Spleen (tissue), 11 donors: ENCODE measurements at regions not wholly inside any gene's neighbourhood (a gene's known extent, or its start where the extent isn't known, plus 50 kb on each side); places are given as distances from the start of the nearest gene placed in this dataset.

Experiments
- DNase-seq: peaks from one replicate; pipeline ENCODE4 v3.0.0-alpha.2; 2020
- H3K27ac ChIP-seq, 8 donors: fragments of 200-600 bp; sonication (generic) in 7 of 8; 1 replicate in 4 of 8; 2 replicates in 4 of 8; pipeline versions ENCODE4 v1.5.0 to v1.8.0; 2016 to 2021; ENCODE audit warnings: inconsistent platforms in 4 of 8, mild to moderate bottlenecking in 4 of 8, moderate library complexity in 1 of 8
- H3K27me3 ChIP-seq, 7 donors: fragments of 200-600 bp; sonication (generic) in 6 of 7; replicated peaks in 1 of 7; 1 replicate in 4 of 7; 2 replicates in 3 of 7; pipeline versions ENCODE4 v1.5.0 to v1.8.0; 2016 to 2021; ENCODE audit warnings: inconsistent platforms in 3 of 7, mild to moderate bottlenecking in 1 of 7
- H3K36me3 ChIP-seq, 6 donors: fragments of 200-600 bp; sonication (generic) in 5 of 6; 1 replicate in 4 of 6; 2 replicates in 2 of 6; pipeline versions ENCODE4 v1.5.0 to v1.8.0; 2016 to 2021; ENCODE audit warnings: inconsistent platforms in 2 of 6
- H3K4me1 ChIP-seq, 6 donors: fragments of 200-600 bp; sonication (generic) in 5 of 6; 1 replicate in 3 of 6; 2 replicates in 3 of 6; pipeline versions ENCODE4 v1.5.0 to v1.8.0; 2016 to 2021; ENCODE audit warnings: inconsistent platforms in 3 of 6
- H3K4me3 ChIP-seq, 8 donors: fragments of 200-600 bp; sonication (generic) in 7 of 8; 1 replicate in 4 of 8; 2 replicates in 4 of 8; pipeline versions ENCODE4 v1.5.0 to v1.8.0; 2016 to 2021; ENCODE audit warnings: inconsistent platforms in 4 of 8, mild to moderate bottlenecking in 4 of 8, moderate library complexity in 2 of 8
- H3K9me3 ChIP-seq, 8 donors: fragments of 200-600 bp; sonication (generic) in 7 of 8; 1 replicate in 4 of 8; 2 replicates in 4 of 8; pipeline versions ENCODE4 v1.5.0 to v1.8.0; 2016 to 2021; ENCODE audit warnings: inconsistent platforms in 4 of 8
- CTCF ChIP-seq, 11 experiments: fragments of 200-600 bp in 7 of 11; fragments of 450-650 bp in 4 of 11; sonication (generic) in 4 of 11; IDR thresholded peaks in 8 of 11; conservative IDR thresholded peaks in 3 of 11; 1 replicate in 7 of 11; 2 replicates in 4 of 11; pipeline versions ENCODE4 v1.4.0 to v1.8.0; 2016 to 2021; ENCODE audit warnings: antibody characterized with exemption in 11 of 11, inconsistent platforms in 4 of 11, mild to moderate bottlenecking in 1 of 11
- POLR2A ChIP-seq, 3 donors: fragments of 450-650 bp; IDR thresholded peaks; one replicate each; pipeline ENCODE4 v1.5.1; 2017; ENCODE audit warnings: antibody characterized with exemption in 3 of 3, mild to moderate bottlenecking in 1 of 3
- POLR2AphosphoS5 ChIP-seq, 3 donors: sonication (generic); formaldehyde crosslinking; IDR thresholded peaks; one replicate each; pipeline ENCODE4 v1.5.1; 2017; ENCODE audit warnings: antibody characterized with exemption in 3 of 3
- WGBS, 5 donors: extraction: QIAGEN DNeasy Blood & Tissue Kit in 3 of 5; methylation state at CpG; one replicate each; pipeline versions ENCODE4 v1.1.5 to v1.1.7; 2013 to 2018; 5-methylcytosine and 5-hydroxymethylcytosine counted together
- intact Hi-C: fragments of 100-400 bp; cut with DNase I; formaldehyde crosslinking; loops from one replicate; pipeline ENCODE4 v1.15.0; 2023; ENCODE audit warnings: low total_unique reads
- donor health status: healthy with polysubstance abuse.
- donor health status: DM: no; HTN: no; CAD: no; lungs with moderate emphysema.
- donor health status: DM: no; HTN: no; CAD: no.
- donor health status: Bipolar disorder and iron deficiency.
- donor health status: healthy.
- donor health status: DM: no; HTN: no; CAD: no.
- donor health status: DM: yes; HTN: yes; CAD: no.

GRCh38 chr2:226153553-226153952 lies 646.1 kb downstream of the IRS1 start:
- intact Hi-C loops, result no loop called here
- Histone ChIP-seq H3K27ac (no peak overlapping the region), H3K9me3 (no peaks in the 10 kb centered on the region), H3K36me3 (no peaks in the 10 kb centered on the region), H3K4me3 (no peak overlapping the region), H3K27me3 (no peaks in the 10 kb centered on the region), H3K4me1 (no peaks in the 10 kb centered on the region)
- WGBS, 5 donors, result 79 to 90% (median 80%) methylated on average over 3 of the region's 3 CpGs
- TF ChIP-seq POLR2AphosphoS5 (IDR thresholded peaks at IDR 0.05), result no peak
- no peak for TF ChIP-seq CTCF (IDR thresholded peaks at IDR 0.05 in 8 of 11, conservative IDR thresholded peaks at IDR 0.05 in 3 of 11)
- TF ChIP-seq POLR2A (IDR thresholded peaks at IDR 0.05), result no peak
- DNase-seq, result no peak

GRCh38 chr2:226151157-226151556 lies 648.5 kb downstream of the IRS1 start:
- intact Hi-C loops, result no loop called here
- DNase-seq, result no peak
- WGBS, 5 donors, result 34 to 72% (median 49%) methylated on average over 1 of the region's 1 CpG
- Histone ChIP-seq H3K4me3 (no peak overlapping the region), H3K27ac (no peak overlapping the region), H3K4me1 (no peaks in the 10 kb centered on the region), H3K27me3 (no peaks in the 10 kb centered on the region), H3K36me3 (no peaks in the 10 kb centered on the region), H3K9me3 (no peaks in the 10 kb centered on the region)
- TF ChIP-seq CTCF (IDR thresholded peaks at IDR 0.05 in 8 of 11, conservative IDR thresholded peaks at IDR 0.05 in 3 of 11) (no peak), POLR2AphosphoS5 (IDR thresholded peaks at IDR 0.05) (no peak), POLR2A (IDR thresholded peaks at IDR 0.05) (no peak)

- intact Hi-C loops, result no loop called here
Measured at GRCh38 chr2:226143091-226143490, 656.5 kb downstream of the IRS1 start.

GRCh38 chr2:226142463-226142862 lies 657.2 kb downstream of the IRS1 start:
- TF ChIP-seq CTCF (IDR thresholded peaks at IDR 0.05 in 8 of 11, conservative IDR thresholded peaks at IDR 0.05 in 3 of 11), result no peak
- TF ChIP-seq POLR2A (IDR thresholded peaks at IDR 0.05), result no peak
- no peak for TF ChIP-seq POLR2AphosphoS5 (IDR thresholded peaks at IDR 0.05)

More at GRCh38 chr2:226143091-226143490, 656.5 kb downstream of the IRS1 start:
- H3K9me3 ChIP-seq, result no peaks in the 10 kb centered on the region
- TF ChIP-seq POLR2A (IDR thresholded peaks at IDR 0.05) (no peak), CTCF (IDR thresholded peaks at IDR 0.05 in 8 of 11, conservative IDR thresholded peaks at IDR 0.05 in 3 of 11) (no peak), POLR2AphosphoS5 (IDR thresholded peaks at IDR 0.05) (no peak)
- H3K4me3 ChIP-seq, result no peak overlapping the region
- no peak overlapping the region for H3K27ac ChIP-seq
- H3K4me1 ChIP-seq, result no peaks in the 10 kb centered on the region
- WGBS, 5 donors, result 29 to 36% (median 31%) methylated on average over 2 of the region's 2 CpGs
- DNase-seq, result no peak
- H3K27me3 ChIP-seq, result no peaks in the 10 kb centered on the region
- no peaks in the 10 kb centered on the region for H3K36me3 ChIP-seq

More at GRCh38 chr2:226142463-226142862, 657.2 kb downstream of the IRS1 start:
- Histone ChIP-seq H3K27me3 (no peaks in the 10 kb centered on the region), H3K4me3 (no peak overlapping the region), H3K4me1 (peaks cover 0 to 2% (median under 1%) of the 10 kb centered on the region in 6 donors), H3K36me3 (no peaks in the 10 kb centered on the region), H3K27ac (no peak overlapping the region), H3K9me3 (no peaks in the 10 kb centered on the region)
- DNase-seq, result no peak
- 63 to 90% (median 81%) methylated on average over 1 of the region's 1 CpG for WGBS, 5 donors
- intact Hi-C loops, result no loop called here
